ENCODE measurements at regions not wholly inside any gene's neighbourhood (a gene's known extent, or its start where the extent isn't known, plus 50 kb on each side); places are given as distances from the start of the nearest gene placed in this dataset.
"Not testable (repeated sequence)": the region's sequence is repeated elsewhere in the genome, so short reads cannot be mapped to it uniquely, and the experiment has no call there.

DNA sequence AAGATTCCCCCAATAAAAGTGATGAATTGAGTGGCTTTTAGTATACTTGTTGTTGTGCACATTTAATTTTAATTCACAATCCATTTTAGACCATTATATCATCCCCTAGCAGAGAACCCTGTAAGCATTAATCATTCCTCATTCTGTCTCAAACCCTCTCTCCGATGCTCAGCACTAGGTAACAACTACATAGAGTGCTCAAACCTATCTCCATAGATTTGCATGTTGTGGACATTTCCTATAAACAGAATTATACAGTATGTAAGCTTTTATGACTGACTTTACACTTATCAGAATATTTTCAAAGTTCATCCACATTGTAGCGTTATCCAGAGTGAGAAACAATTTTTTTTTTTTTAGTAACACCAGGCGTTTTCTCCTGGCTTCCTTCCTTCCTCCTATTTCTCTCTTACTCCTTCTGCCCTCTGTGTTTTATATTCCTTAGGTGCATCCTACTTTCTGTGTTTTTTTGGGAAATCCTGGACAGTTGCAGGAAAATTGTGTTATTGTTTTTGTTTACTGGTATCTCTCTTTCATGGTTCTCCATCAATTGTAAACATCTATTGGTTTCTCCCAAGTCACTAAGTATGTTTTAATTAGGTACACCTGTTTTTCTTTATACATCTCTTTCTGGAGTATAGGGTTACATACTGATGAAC is 1528.0 kb upstream of the TPTE start:
- Histone ChIP-seq H3K27me3 (peaks cover 0 to 58% (median 12%) of the 10 kb centered on the region in 4 donors), H3K27ac (replicated peaks in 1 of 4) (no peak overlapping the region), H3K9me3 (peaks cover 0 to 2% (median 0%) of the 10 kb centered on the region in 4 donors), H3K36me3 (no peaks in the 10 kb centered on the region), H3K4me3 (no peak overlapping the region), H3K4me1 (no peaks in the 10 kb centered on the region)
- peak; percentile 60 for DNase-seq (ENCODE audit: extremely low spot score)
- intact Hi-C loops (cut with DNase I) = no loop called here
- no peak for TF ChIP-seq EP300 (IDR thresholded peaks at IDR 0.05)
- TF ChIP-seq POLR2AphosphoS5 (IDR thresholded peaks at IDR 0.05) = no peak
- TF ChIP-seq POLR2A (IDR thresholded peaks at IDR 0.05; ENCODE audit: low read depth) = no peak
- TF ChIP-seq, protein P1, sequence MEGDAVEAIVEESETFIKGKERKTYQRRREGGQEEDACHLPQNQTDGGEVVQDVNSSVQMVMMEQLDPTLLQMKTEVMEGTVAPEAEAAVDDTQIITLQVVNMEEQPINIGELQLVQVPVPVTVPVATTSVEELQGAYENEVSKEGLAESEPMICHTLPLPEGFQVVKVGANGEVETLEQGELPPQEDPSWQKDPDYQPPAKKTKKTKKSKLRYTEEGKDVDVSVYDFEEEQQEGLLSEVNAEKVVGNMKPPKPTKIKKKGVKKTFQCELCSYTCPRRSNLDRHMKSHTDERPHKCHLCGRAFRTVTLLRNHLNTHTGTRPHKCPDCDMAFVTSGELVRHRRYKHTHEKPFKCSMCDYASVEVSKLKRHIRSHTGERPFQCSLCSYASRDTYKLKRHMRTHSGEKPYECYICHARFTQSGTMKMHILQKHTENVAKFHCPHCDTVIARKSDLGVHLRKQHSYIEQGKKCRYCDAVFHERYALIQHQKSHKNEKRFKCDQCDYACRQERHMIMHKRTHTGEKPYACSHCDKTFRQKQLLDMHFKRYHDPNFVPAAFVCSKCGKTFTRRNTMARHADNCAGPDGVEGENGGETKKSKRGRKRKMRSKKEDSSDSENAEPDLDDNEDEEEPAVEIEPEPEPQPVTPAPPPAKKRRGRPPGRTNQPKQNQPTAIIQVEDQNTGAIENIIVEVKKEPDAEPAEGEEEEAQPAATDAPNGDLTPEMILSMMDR (IDR thresholded peaks at IDR 0.05) = no peak
- 39% methylated on average over 3 of the region's 3 CpGs for WGBS

DNA sequence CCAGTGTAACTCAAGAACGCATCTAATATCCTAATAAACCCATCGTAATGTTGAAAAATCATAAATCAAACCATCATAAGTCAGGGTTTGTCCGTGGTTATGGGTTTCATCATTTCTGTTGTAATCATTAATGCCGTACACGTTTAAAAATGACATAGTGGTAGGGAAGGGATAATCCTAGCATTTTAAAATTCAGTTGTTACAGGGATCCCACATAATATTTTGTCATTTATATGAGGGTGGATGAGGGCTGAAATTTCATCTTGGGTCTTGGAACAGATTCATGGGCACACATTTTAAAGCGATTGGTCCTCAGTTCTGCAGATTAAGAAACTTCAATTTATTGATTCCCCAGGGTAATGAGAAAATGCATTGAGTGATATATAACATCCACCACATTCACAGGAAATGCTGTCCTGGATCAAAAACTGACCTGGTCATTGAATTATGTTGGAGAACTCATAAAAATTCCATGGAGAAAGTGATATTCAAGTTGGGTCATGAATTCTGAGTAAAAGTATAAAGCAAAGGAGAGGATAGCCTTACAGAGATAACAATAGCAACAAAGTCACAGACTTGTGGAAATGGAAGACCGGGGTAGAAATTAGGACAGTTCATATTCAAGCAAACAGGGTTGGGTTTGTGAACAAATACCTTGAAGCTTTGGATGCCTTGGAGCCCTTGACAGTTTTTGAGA is 1527.3 kb upstream of the TPTE start:
- Histone ChIP-seq H3K9me3 (no peaks in the 10 kb centered on the region), H3K4me3 (no peak overlapping the region), H3K27me3 (peaks cover 0 to 58% (median 11%) of the 10 kb centered on the region in 4 donors), H3K4me1 (no peaks in the 10 kb centered on the region), H3K36me3 (no peaks in the 10 kb centered on the region), H3K27ac (replicated peaks in 1 of 4) (no peak overlapping the region)
- TF ChIP-seq POLR2AphosphoS5 (IDR thresholded peaks at IDR 0.05) (no peak), EP300 (IDR thresholded peaks at IDR 0.05) (no peak), POLR2A (IDR thresholded peaks at IDR 0.05; ENCODE audit: low read depth) (no peak)
- TF ChIP-seq, protein P1 (IDR thresholded peaks at IDR 0.05) = no peak
- peak; percentile 86 for DNase-seq (ENCODE audit: extremely low spot score)
- 50% methylated on average over 7 of the region's 7 CpGs for WGBS
- intact Hi-C loops (cut with DNase I) = no loop called here

DNA sequence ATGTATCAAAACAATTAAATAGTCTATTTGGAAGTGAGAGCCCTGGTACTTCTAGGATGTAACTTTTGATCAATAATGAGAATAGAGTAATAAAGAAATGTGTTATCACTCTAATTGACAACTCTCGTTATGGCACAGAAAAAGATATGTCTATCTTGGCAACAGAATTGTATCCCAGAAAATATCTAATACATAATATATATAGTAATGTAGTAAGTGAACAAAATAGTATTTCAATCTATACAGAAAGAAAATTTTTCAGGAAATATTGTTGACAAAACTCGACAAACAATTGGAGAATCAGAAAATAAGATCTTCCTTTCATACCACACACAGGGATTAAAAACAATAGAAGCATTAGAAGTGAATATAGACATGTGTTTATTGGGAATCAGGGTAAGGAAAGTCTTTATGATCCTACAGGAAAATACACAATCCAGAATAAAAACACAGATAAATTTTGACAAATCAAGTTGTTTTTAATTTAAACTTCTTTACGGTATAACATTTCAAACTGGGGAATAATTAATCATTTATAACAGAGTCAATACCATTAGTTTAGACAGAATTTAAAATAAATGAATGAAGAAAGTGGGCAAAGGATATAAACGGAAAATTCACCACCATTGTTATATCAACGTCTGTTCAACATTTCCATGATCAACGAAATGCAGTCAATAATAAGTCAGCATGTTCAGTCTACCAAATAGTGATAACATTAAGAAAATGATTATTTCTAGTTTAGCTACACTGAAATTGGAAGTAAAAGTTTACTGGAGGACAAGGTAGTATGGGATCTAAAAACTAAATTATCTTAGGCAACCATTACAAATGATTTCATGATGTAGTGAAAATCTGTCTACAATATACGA is 1526.5 kb upstream of the TPTE start:
- TF ChIP-seq POLR2A (IDR thresholded peaks at IDR 0.05; ENCODE audit: low read depth) = no peak
- TF ChIP-seq, protein P1 (IDR thresholded peaks at IDR 0.05) = no peak
- no peak for TF ChIP-seq EP300 (IDR thresholded peaks at IDR 0.05)
- no peak for TF ChIP-seq POLR2AphosphoS5 (IDR thresholded peaks at IDR 0.05)
- 35% methylated on average over 7 of the region's 7 CpGs for WGBS
- no peak for DNase-seq (ENCODE audit: extremely low spot score)
- Histone ChIP-seq H3K4me3 (no peak overlapping the region), H3K27me3 (peaks cover 0 to 50% (median 10%) of the 10 kb centered on the region in 4 donors), H3K36me3 (no peaks in the 10 kb centered on the region), H3K4me1 (no peaks in the 10 kb centered on the region), H3K27ac (replicated peaks in 1 of 4) (no peak overlapping the region), H3K9me3 (no peaks in the 10 kb centered on the region)
- intact Hi-C loops (cut with DNase I) = no loop called here

DNA sequence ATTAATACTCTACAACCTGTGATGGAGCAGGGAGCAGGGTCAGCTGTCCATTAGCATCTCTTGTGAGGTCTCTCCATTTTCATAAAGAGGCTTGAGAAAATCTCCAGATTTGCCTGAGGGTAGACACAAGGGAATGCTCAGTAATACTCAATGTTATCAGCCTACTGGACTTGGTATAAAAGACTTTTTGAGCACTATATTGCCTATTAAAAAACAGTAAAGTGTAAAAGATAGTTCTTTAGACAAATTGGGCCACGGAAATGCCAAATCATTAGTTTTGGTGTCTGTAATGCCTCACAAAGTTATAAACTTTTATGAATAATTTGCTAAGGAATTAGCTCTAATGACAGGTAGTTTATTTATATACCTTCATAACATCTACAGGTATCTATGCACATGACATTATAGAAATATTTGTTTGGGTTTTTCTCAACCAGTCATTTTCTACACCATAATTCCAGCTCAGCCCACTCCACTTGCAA is 1524.9 kb upstream of the TPTE start:
- H3K27ac ChIP-seq (replicated peaks in 1 of 4); DNase-seq (ENCODE audit: extremely low spot score); H3K4me3 ChIP-seq; H3K9me3 ChIP-seq; H3K4me1 ChIP-seq; H3K36me3 ChIP-seq; intact Hi-C loops (cut with DNase I): not testable (repeated sequence)
- WGBS = 38% methylated on average over 1 of the region's 1 CpG
- peaks cover 0 to 34% (median 10%) of the 10 kb centered on the region in 4 donors for H3K27me3 ChIP-seq

DNA sequence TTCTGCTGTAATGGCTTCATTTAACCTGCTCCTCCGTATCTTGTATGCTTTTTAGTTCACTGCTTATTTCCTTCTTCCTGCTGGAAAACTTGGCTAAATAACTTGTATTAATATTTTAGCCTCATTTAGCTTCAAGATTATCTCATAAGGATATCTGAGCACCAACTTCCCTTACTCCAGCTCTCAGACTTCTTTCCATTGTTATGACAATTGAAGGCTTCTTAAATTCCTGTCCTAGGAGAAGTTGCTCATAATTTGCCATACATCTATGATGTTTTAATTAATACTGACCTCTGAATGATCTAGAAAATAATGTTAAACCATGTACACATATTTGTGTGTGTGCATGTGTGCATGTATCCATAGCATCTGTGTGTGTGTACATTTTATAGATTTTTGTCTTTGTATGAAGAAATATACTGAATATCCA is 1524.4 kb upstream of the TPTE start:
- 64% methylated on average over 1 of the region's 1 CpG for WGBS
- Histone ChIP-seq H3K27ac (replicated peaks in 1 of 4) (no peak overlapping the region), H3K4me3 (no peak overlapping the region), H3K9me3 (peaks cover 0 to 8% (median 0%) of the 10 kb centered on the region in 4 donors), H3K4me1 (no peaks in the 10 kb centered on the region), H3K27me3 (peaks cover 0 to 33% (median 10%) of the 10 kb centered on the region in 4 donors), H3K36me3 (no peaks in the 10 kb centered on the region)
- intact Hi-C loops (cut with DNase I) = no loop called here
- TF ChIP-seq, protein P1 (IDR thresholded peaks at IDR 0.05) = no peak
- TF ChIP-seq POLR2A (IDR thresholded peaks at IDR 0.05; ENCODE audit: low read depth) (no peak), EP300 (IDR thresholded peaks at IDR 0.05) (no peak), POLR2AphosphoS5 (IDR thresholded peaks at IDR 0.05) (no peak)
- no peak for DNase-seq (ENCODE audit: extremely low spot score)

DNA sequence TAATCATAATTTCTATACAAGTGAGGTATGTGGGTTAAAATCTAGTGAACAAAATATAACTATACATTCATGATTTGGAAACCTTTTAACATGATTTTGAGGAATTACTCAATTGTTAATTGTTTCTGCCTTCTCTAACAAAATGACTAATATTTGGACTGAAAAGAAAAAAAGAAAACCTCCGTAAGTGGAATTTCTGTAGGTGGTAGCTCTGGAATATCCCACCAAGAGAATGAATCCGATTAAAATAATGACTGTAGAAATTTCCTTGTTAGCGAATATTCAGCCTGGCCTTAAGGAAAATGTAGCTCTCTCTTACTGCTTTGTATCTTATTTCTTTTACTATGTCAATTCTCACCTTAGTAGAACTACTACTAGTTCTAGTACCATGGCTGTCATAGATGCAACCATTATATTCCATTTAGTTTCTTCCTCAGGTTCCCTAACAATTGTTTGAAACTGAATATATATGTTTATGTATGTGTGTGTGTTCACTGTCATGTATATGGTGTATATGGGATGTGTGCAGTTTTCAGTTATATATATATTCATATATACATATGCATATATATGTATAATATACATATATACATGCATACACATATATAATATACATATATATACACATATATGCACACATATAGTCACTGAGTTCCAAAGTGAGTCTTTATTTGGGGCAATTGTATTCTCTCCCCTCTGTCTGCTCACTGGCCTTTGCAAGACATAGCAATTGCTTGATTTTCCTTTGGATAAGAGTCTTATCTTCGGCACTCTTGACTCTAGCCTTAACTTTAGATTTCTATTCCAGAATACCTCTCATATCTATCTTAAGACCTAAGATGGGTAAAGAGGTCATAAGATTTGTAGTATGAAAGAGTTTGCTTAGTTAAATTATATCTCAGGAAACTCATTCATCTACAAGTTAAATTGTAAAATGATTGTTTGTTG is 1523.7 kb upstream of the TPTE start:
- H3K27ac ChIP-seq (replicated peaks in 1 of 4); H3K9me3 ChIP-seq; intact Hi-C loops (cut with DNase I); H3K4me3 ChIP-seq; DNase-seq (ENCODE audit: extremely low spot score); H3K36me3 ChIP-seq; H3K4me1 ChIP-seq: not testable (repeated sequence)
- WGBS = 37% methylated on average over 4 of the region's 4 CpGs
- peaks cover 0 to 30% (median 9%) of the 10 kb centered on the region in 4 donors for H3K27me3 ChIP-seq

Data from esophagus muscularis mucosa (tissue), 4 donors.